ENCODE measurements at regions not wholly inside any gene's neighbourhood (a gene's known extent, or its start where the extent isn't known, plus 50 kb on each side); places are given as distances from the start of the nearest gene placed in this dataset.

DNA sequence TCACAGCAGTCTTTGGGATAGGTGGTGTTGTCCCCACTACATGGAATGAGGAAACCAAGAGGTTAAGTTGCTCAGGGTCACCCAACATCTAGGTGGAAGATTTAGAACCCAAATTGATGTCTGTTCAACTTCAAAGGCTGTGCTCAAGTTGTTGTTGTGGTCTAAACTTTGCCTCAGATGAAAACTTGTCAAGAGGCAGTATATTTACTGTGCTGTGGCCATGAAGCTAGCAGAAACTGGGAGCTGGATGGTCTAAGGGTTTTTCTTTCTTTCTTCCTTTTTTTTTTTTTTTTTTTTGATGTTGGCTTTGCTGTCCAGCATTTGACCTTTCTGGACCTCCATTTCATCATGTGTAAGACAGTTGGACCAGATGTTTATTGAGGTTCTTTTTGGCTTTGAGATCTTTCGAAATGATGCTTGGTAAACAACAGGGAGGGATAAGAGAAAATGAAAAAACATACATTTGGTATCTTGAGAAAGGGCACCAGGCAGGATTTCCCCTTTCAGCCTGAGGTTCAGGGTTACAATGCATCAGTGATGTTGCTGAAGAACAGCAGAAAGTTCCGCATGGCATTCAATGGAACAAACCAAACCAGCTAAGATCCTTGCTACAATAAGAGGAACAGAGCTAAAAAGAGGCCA, 166.2 kb upstream of the RPS6KA3 start:
- no peak for DNase-seq (ENCODE audit: low read depth, low spot score)

DNA sequence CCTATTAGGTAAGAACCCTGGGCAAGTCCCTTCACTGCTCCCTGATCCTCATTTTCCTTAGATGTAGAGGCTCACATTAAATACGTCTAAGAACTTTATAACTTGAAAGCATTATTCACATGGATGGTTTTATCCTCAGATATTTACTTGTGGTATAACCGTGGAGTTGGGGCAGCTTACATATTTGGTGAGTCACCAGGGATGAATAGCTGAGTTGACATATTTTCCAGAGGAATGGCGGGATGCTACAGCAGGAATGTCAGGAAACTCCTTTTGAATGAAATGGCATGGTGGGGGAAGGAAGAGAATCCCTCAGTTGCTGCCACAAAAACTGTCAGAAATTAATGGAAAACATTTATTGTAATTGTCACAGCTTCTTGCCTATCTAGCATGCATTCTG, 165.3 kb upstream of the RPS6KA3 start:
- DNase-seq (ENCODE audit: low read depth, low spot score): no peak

DNA sequence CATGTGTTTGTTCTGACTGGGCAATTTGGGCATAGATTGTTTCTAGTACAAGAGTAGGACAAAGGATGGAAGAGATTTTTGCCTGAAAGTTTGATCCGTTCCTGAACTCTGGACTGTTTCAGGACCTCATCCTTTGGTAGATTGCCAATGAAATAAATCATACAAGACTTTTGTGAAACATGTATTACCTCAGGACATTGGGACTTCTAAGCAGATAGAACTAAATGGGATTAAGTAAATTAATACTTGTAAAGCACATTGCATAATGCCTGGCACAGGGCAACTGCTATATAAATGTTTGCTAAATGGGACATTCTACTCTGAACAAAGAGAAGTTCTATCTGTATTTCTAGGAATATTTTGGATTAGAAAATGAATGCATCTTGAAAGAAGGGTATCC, 164.8 kb upstream of the RPS6KA3 start:
- no peak for DNase-seq (ENCODE audit: low read depth, low spot score)

DNA sequence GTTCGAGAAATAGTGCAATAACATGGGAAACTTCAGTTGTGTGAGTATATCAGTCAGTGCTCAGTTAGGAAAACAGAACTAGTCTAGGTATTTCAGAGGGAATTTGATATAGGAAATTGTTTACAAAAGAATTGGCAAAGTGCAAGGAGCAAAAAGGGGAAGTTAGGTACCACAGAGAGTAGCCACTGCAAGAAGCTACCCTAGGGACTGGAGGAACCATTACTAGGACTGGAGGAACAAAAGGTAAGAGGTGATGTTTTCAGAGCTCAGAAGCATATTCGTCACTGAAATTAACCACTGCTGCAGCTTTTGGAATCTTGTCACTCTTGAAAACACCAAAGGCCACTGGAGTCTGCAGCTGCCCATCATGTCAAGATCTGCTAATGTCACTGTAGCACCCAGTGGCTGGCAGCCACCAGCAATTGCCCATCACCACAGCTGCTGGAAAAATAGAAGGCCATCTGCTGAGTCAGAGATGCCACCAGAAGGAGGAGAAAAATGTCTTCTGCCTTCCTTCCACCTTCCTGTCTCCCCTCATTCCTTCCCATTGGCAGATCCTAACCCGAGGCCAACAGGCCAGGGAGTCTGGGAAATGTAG, 160.6 kb upstream of the RPS6KA3 start:
- no peak for DNase-seq (ENCODE audit: low read depth, low spot score)

DNA sequence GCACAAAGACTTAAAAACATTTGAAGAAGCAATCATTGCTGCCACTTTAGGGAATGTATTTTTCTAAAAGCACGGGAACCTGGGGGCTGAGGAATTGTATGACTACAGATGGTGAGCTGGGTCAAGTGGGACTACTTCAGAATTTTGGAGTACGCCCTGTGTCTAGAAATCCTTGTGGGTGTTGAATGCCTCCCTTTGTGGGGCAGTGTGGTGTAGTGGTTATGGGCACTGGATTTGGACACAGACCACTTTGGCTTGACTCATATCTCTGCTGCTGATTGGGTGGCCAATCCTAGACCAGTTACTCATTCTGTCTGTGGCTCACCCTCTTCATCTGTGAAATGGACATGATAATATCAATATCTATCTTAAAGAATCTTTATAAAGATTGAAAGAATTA, 155.0 kb upstream of the RPS6KA3 start:
- DNase-seq (ENCODE audit: low read depth, low spot score): no peak

DNA sequence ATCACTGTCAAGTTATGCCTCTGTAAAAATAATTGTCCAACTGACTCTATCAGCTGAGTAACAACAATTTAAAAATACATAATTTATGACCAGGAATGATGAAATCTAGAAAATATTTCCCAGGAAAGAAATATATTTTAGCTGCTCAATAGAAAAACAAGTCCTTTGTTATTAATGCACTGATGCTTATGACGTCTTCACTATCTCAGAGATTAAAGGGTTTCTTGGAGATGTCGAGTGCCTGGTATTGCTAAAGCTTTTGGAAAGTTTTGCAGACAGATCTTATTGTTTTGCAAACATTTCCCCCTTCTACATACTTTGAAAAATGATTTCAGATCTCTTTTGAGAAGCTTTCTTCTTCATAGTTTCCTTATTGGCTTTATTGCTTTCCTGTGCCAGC, 154.6 kb upstream of the RPS6KA3 start:
- DNase-seq (ENCODE audit: low read depth, low spot score): no peak

DNA sequence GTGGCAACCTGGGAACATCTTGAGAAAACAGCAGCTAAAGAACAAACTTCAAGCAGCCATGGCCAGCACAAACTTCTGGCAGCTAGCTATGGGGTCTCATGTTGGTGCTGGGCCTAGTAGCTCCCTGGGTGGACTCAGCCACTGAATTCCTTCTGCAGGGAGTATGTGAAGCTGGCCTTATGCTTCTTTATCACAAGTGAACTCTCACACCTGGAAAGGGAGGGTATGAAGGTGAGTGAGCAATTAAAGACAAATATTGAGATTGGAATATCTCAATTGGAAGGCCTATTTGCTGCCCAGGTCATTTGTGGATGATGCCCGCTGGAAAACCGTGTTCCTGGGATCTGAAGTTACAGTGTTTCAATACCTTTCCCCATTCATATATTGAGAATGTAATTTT, 153.3 kb upstream of the RPS6KA3 start:
- DNase-seq (ENCODE audit: low read depth, low spot score): no peak

DNA sequence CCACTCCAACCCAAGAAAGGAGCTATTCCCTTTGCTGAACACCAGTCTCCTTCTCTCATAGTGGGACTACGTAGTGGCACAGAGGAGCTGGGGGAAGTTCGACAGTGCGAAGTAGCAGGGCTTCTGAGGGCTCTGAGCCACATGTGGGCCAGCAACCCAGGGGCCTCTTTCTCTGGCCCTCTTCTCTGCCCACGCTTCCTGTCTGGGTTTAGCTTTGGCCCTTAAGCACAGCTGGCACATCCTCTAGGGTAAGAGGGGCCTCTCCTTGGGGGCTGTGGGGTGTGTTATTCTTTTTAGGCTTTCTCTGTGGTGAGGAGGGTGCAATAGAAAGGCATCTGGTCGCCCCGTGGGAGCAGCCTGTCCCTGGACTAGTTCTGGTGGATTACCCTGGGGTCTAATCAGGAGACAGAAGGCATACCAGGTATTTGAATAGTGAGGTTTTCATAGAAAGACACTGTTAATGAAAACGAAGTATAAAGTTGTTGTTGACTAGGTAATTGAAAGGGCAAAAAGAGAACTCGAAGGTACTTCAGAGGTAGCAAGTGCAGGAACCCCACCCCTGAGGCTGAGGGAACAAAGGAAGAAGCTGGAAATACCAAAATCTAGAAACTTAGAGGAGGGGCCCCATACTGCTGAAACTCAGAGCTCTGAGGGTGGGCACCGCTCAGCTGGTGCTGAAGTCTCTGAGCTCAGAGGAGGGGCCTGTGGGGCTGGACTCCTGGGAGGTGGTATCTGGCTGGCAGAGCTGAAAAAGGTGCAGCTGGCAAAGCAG, 151.9 kb upstream of the RPS6KA3 start:
- DNase-seq (ENCODE audit: low read depth, low spot score): no peak

DNA sequence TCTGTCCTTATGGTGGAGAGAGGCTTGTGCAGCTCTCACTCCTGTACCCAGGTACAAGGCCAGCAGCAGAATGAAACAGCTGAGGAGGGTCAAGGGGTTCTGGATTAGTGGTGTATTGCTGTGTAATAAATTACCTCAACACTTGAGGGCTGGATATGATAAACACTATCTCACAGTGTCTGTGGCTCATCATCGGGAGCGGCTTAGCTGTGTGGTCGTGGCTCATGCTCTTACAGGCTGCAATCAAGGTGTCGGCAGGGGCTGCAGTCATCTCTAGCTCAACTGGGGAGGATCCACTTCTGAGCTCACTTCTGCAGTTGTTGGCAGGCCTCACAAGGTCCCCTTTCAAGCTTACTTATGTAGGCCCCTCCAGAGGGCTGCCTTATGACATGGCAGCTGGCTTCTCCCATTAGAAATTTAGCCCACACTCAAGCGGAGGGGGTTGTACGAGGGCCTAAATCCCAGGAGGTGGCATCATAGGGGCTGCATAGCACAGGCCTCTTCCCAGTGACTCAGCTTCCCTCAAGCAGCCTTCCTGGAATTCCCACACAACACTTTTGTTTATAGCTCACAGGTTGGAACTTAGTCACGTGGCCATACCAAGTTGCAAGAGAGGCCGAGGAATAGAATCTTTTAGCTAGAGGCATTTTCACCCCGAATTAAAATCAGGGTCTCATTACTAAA, 148.2 kb upstream of the RPS6KA3 start:
- no peak for DNase-seq (ENCODE audit: low read depth, low spot score)

DNA sequence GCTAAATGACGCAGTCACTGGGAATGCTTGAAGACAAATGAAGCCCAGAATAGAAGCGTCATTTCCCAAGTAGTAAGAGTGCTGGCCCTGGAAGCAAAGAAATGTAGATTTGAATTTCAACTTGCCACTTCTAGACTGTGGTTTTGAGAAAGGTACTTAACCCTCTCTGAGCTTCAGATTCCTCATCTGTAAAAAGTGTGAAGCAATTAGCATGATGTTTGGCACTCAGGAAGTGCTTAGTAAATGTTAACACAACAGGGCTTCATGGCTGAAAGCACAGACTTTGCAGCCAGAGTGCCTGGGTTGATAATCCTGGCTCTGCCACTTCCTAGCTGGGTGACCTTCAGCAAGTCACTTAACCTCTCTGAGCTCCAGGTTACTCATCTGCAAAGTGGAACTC, 147.4 kb upstream of the RPS6KA3 start:
- DNase-seq (ENCODE audit: low read depth, low spot score): no peak

DNA sequence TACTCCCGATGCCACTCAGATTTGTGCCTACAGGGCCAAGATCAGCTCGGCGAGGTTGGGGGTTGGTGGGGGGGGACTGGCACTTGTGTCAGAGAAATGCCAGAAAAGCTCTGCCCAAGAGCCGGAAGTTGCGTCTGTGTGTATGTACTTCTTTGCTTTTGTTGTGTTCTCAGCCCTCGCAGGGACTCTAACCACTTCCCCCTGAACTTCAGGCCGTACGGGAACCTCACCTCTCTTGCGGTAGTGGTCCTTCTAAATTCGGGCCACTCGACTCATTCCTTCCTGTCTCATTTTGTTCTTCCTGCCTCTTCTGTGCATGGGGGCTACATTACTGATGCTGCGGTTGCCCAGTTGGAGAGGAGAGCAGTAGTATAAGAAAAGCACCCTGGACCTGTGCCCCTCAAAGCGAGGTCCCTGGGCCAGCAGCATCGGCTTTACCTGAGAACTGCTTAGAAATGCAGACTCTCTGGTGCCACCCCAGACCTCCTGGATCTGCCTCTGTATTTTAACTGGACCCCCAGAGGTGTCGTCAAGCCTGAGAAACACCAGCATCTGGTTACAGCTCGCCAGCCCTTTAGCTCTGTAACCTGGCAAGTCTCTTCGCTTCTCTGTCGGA, 146.3 kb upstream of the RPS6KA3 start:
- DNase-seq (ENCODE audit: low read depth, low spot score): peak; percentile 1

DNA sequence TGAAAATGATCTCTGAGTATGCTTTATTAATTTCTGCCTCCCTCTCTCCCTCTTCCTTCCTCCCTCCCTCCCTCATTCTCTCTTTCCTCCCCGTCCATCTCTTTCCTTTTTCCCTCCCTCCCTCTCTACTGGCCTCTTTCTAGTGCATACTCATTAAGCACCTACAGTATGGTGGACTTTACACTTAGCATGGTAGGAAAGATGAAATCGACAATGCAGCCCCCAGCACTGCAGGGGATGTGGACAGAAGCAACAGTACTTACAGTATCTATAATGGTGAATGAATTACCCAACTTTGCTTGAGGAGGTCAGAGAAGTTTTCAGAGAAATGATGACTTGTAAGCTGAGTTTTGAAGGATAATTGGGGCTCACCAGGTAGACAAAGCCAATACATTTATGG, 143.8 kb upstream of the RPS6KA3 start:
- DNase-seq (ENCODE audit: low read depth, low spot score): no peak

DNA sequence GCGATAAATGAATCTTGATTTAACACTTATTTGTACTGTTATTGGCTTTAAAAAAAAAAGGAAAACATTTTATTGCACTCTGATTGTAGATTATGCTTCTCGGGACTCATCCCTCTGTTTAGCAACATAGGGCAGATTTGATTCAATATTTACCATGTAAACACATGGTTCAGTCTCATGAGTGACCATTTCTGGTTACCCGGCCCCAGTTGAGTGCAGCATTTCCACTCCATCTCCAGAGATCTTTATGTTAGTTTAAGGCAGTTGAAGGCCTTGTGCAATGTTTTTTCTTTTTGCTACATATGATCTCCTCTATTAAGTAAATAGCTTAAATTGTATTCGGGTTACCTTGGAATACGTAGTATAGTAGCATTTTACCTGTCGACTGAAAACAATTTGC, 143.3 kb upstream of the RPS6KA3 start:
- no peak for DNase-seq (ENCODE audit: low read depth, low spot score)

DNA sequence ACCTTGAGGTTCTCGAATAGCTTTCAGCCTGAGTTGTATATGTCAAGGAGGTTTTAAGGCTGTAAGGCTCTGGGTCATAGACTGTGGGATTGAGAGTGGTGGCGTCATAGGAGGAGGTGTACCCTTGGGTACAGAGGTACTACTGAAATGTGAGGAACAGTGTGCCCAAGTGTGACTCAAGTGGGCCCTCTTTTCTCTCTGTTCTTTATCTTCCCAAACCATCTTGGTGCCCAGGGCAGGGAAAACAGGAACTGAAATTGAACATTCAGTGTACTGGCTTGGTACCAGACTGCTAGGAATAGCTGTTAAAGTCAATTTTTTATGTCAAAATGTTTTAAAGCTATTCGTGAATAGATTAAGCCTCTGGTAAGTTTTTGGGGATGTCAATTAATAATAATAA, 136.2 kb upstream of the RPS6KA3 start:
- no peak for DNase-seq (ENCODE audit: low read depth, low spot score)

DNA sequence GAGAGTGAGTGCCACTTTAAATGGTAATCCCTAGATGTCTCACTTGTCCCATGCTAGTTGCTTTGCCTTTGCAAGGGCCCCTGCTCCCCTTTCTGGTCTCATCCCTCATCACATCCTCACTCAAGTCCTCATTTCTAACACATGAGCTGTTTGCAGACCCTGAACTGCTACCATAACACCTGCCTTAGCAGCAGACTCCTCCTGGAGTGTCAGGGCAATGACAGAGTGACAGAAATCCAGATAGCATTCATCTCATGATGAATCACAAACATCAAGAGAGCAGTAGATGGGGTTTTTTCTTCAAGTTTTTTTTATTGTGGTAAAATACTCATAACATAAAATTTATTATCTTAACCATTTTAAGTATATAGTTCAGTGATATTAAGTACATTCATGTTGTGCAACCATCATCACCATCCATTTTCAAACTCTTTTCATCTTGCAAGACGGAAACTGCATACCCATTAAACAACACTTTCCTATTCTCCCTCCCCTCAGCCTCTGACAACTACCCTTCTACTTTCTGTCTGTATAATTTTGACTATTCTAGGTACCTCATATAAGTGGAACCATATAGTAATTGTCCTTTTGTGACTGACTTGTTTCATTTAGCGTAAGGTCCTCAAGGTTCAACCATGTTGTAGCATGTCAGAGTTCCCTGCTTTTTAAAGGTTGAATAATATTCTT, 133.2 kb upstream of the RPS6KA3 start:
- DNase-seq (ENCODE audit: low read depth, low spot score): no peak

DNA sequence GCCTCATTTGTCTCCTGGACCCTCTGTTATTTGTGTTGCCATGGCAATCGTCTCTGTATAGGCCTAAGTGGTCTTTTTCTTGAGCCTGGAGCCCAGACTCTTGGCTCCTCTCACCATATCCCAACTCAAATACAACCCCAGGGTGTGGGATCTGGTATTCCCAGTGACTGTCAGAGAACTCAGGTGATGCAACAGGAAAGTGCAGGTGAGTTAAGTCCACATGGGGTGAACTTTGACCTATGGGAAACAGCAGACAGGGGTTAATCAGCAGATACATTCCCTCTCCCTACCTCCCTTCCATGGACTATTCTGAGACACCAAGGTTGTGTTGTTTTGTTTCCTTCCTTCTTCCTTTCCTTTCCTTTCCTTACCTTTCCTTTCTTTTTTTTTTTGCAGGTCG, 130.9 kb upstream of the RPS6KA3 start:
- DNase-seq (ENCODE audit: low read depth, low spot score): no peak

DNA sequence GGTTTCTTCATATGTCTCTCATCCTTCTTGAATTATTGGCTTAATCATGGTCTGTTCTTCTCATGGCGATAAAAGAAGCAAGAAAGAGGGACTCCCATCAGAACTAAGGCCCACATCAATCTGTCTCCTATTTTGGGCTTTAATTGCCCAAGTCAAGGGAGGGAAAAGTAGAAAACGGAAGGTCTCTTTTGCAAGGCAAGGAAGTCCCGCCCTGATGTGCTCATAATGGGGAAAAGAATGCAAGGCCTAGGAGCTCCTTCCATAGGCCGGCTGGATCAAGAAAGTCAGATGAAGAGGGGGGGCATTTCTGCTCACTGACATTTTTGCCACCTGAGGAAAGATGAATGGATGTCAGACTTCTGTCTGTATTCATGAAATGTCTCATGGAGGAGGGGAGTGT, 127.7 kb upstream of the RPS6KA3 start:
- no peak for DNase-seq (ENCODE audit: low read depth, low spot score)

DNA sequence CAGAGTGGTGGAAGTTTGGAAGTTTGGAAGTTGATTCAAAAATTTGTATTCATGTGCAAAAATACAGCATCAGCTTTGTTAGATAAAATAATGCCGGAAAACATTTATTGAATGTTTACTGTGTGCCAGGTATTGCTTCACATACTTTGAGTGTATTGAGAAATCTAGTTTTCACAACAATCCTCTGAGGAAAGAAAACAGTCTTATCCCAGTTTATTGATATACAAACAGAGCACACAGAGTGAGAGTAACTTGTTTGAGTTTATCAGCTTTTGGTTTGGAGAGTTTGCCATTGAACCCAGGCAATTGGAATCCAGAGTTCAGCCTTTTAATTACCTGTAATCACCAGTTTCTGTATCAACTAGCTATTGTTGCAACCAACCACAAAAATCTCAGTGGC, 127.2 kb upstream of the RPS6KA3 start:
- no peak for DNase-seq (ENCODE audit: low read depth, low spot score)

DNA sequence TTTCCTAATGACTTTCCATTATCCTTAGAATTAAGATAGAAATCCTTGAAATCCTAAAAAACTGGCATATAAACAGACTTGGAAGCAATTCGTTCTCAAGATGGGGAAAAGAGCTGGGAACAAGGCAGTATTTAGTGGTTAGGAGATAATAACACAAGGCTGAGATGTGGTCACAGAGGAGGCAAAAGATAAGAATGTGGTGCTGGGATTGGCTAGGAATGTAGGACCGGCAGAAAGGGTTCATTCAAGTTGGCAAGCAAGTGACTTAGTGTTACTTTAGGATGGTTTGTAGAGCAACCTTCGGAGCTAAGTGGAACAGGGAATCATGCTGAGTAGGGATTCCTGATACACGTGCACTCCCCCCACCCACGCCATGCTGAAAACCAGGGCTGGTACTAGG, 121.9 kb upstream of the RPS6KA3 start:
- DNase-seq (ENCODE audit: low read depth, low spot score): no peak

DNA sequence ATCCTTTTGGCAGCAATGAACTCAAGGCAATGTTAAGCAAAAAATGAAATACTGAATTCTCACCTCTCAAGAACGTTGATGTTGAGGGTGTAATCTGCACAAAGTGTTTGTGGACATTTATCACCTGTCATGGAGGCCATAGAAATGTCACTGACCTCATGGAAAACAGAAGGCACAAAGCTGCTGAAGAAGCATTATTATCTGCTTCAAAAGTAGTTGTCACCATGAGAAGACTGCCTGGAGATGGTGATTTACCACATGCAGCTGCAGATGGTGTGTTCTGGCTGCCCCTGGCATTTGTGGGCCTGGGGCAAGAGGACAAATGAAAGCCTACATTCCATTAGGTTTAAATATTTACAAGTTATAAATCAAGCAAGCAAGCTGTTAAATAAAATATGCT, 116.8 kb upstream of the RPS6KA3 start:
- DNase-seq (ENCODE audit: low read depth, low spot score): no peak

DNA sequence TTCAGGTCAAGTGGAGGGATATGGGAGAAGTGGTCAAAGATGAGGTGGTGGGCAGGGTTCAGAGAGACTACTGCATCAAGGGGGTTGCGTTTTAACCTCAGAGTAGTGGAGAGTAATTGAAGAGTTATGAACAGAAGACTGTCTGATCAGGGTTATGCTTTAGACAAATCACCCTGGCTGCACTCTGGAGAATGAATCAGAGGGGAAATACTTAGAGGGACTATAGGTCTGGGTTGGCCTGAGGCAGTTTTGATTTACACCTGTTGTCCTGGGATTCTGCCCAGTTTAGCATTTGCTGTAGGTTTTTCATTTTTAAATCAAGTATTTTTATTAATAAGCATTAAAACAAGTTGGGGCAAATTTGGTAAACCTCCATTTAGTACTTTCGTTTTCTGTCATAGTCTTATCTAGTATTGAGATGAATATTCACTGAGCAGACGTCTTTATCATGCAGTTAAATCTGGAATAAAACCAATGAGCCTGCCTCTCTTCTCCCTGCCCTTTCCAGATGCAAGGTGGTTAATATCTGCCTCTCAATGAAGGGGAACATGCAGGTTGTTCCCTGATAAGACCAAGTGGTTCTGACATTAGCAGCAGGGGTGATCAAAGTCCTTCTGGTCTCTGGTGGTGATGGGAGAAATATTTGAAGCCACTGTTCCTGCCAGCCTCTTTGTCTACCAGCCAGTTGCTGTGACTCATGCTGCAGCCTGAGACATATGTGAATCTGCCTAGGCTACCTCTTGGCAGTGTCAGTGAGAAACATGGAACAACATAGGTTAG, 116.0 kb upstream of the RPS6KA3 start:
- DNase-seq (ENCODE audit: low read depth, low spot score): no peak
